Gastroesophageal sphincter (tissue), 4 donors: ENCODE measurements at regions not wholly inside any gene's neighbourhood (a gene's known extent, or its start where the extent isn't known, plus 50 kb on each side); places are given as distances from the start of the nearest gene placed in this dataset.
"Not testable (repeated sequence)": the region's sequence is repeated elsewhere in the genome, so short reads cannot be mapped to it uniquely, and the experiment has no call there.

Experiments
- ATAC-seq: fragments of 150-250 bp; one replicate; pipeline ENCODE4 v1.9.1; 2016; ENCODE audit warnings: mild to moderate bottlenecking, moderate library complexity
- H3K27ac ChIP-seq, 4 donors: fragments of 200-600 bp; sonication (generic) in 3 of 4; 1 replicate in 3 of 4; 2 replicates in 1 of 4; pipeline ENCODE4 v1.5.1; 2016 to 2019
- H3K27me3 ChIP-seq: fragments of 200-600 bp; sonication (generic); one replicate; pipeline ENCODE4 v1.5.1; 2019
- H3K36me3 ChIP-seq, 2 donors: fragments of 200-600 bp; sonication (generic); one replicate each; pipeline ENCODE4 v1.5.1; 2019; ENCODE audit warnings: control low read depth in 1 of 2
- H3K4me1 ChIP-seq, 3 donors: fragments of 200-600 bp; sonication (generic); 1 replicate in 2 of 3; 2 replicates in 1 of 3; pipeline ENCODE4 v1.5.1; 2016 to 2019; ENCODE audit warnings: control low read depth in 2 of 3
- H3K4me3 ChIP-seq, 2 donors: fragments of 200-600 bp; sonication (generic); one replicate each; pipeline ENCODE4 v1.5.1; 2019; ENCODE audit warnings: mild to moderate bottlenecking in 1 of 2, moderate library complexity in 1 of 2
- H3K9me3 ChIP-seq, 3 donors: fragments of 200-600 bp; sonication (generic); one replicate each; pipeline ENCODE4 v1.5.1; 2017 to 2019; ENCODE audit warnings: control low read depth in 2 of 3
- EP300 ChIP-seq: sonication (generic); formaldehyde crosslinking; IDR thresholded peaks from one replicate; pipeline ENCODE4 v1.6.1; 2017; ENCODE audit warnings: antibody characterized with exemption, mild to moderate bottlenecking
- POLR2A ChIP-seq, 2 donors: fragments of 450-650 bp; IDR thresholded peaks; one replicate each; pipeline ENCODE4 v1.6.1; 2017; ENCODE audit warnings: antibody characterized with exemption in 2 of 2, mild to moderate bottlenecking in 2 of 2, moderate library complexity in 1 of 2
- POLR2AphosphoS5 ChIP-seq: sonication (generic); formaldehyde crosslinking; IDR thresholded peaks from one replicate; pipeline ENCODE4 v1.6.1; 2017; ENCODE audit warnings: antibody characterized with exemption
- WGBS, 2 donors: methylation state at CpG; one replicate each; pipeline ENCODE4 v1.1.5; 2018; ENCODE audit warnings: low coverage in 1 of 2; 5-methylcytosine and 5-hydroxymethylcytosine counted together
- TF ChIP-seq, protein P1 (sequence below), 4 experiments: fragments of 200-600 bp in 2 of 4; fragments of 450-650 bp in 2 of 4; sonication (generic) in 1 of 4; IDR thresholded peaks; one replicate each; pipeline ENCODE4 v1.5.1; 2017 to 2019; ENCODE audit warnings: antibody characterized with exemption in 4 of 4, mild to moderate bottlenecking in 2 of 4, moderate library complexity in 2 of 4

- WGBS, 2 donors, result 54 to 78% methylated on average over 2 of the region's 2 CpGs
- Histone ChIP-seq H3K27me3 (no peaks in the 10 kb centered on the region), H3K4me1 (no peaks in the 10 kb centered on the region), H3K9me3 (peaks cover 0 to 10% (median 0%) of the 10 kb centered on the region in 3 donors), H3K4me3 (no peak overlapping the region), H3K36me3 (no peaks in the 10 kb centered on the region), H3K27ac (no peak overlapping the region)
- TF ChIP-seq POLR2AphosphoS5 (no peak), EP300 (no peak), POLR2A (IDR thresholded peaks at IDR 0.05) (no peak)
- TF ChIP-seq, protein P1, sequence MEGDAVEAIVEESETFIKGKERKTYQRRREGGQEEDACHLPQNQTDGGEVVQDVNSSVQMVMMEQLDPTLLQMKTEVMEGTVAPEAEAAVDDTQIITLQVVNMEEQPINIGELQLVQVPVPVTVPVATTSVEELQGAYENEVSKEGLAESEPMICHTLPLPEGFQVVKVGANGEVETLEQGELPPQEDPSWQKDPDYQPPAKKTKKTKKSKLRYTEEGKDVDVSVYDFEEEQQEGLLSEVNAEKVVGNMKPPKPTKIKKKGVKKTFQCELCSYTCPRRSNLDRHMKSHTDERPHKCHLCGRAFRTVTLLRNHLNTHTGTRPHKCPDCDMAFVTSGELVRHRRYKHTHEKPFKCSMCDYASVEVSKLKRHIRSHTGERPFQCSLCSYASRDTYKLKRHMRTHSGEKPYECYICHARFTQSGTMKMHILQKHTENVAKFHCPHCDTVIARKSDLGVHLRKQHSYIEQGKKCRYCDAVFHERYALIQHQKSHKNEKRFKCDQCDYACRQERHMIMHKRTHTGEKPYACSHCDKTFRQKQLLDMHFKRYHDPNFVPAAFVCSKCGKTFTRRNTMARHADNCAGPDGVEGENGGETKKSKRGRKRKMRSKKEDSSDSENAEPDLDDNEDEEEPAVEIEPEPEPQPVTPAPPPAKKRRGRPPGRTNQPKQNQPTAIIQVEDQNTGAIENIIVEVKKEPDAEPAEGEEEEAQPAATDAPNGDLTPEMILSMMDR (IDR thresholded peaks at IDR 0.05), result no peak
- ATAC-seq, result no peak
Measured at GRCh38 chr6:115524821-115525220, 535.9 kb downstream of the FRK start.

GRCh38 chr6:115521747-115522146, 538.9 kb downstream of the FRK start:
- not testable (repeated sequence) for H3K4me1 ChIP-seq, H3K27ac ChIP-seq, H3K36me3 ChIP-seq, ATAC-seq, H3K4me3 ChIP-seq, H3K27me3 ChIP-seq
- 71 to 94% methylated on average over 2 to 3 of the region's 3 CpGs for WGBS, 2 donors
- peaks cover 0 to 11% (median 0%) of the 10 kb centered on the region in 3 donors for H3K9me3 ChIP-seq

GRCh38 chr6:115514656-115515055, 546.0 kb downstream of the FRK start:
- no peak overlapping the region for H3K27ac ChIP-seq
- no peak for ATAC-seq
- TF ChIP-seq POLR2A (IDR thresholded peaks at IDR 0.05) (no peak), POLR2AphosphoS5 (no peak), EP300 (no peak)
- H3K27me3 ChIP-seq, result no peaks in the 10 kb centered on the region
- 55 to 81% methylated on average over 3 to 4 of the region's 4 CpGs for WGBS, 2 donors
- no peak overlapping the region for H3K4me3 ChIP-seq
- H3K4me1 ChIP-seq, result no peaks in the 10 kb centered on the region
- H3K9me3 ChIP-seq, result no peaks in the 10 kb centered on the region
- H3K36me3 ChIP-seq, result no peaks in the 10 kb centered on the region

DNA sequence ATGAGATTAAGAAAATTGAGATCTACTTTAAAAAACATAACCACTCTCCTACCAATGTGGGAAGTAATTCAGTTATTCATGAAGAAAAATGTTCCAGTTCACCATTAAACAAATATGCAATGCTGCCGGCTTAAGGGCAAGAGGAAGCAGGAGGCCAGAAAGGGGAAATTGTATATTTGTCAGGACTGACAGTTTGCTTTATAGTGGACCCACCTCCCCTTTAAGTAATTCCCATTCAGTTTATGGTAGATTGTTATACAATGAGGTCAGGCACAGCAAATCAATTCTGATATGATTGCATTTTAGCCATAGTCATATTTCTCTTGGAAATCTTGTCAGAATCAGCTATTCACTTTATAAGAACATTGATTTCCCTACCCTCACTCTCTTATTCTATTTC, 547.8 kb downstream of the FRK start:
- Histone ChIP-seq H3K9me3 (no peaks in the 10 kb centered on the region), H3K27ac (no peak overlapping the region), H3K27me3 (no peaks in the 10 kb centered on the region), H3K36me3 (no peaks in the 10 kb centered on the region), H3K4me1 (no peaks in the 10 kb centered on the region), H3K4me3 (no peak overlapping the region)
- WGBS, 2 donors, result 10 to 40% methylated on average over 1 of the region's 1 CpG
- TF ChIP-seq, protein P1 (IDR thresholded peaks at IDR 0.05), result no peak
- TF ChIP-seq EP300 (no peak), POLR2A (IDR thresholded peaks at IDR 0.05) (no peak), POLR2AphosphoS5 (no peak)
- ATAC-seq, result no peak

DNA sequence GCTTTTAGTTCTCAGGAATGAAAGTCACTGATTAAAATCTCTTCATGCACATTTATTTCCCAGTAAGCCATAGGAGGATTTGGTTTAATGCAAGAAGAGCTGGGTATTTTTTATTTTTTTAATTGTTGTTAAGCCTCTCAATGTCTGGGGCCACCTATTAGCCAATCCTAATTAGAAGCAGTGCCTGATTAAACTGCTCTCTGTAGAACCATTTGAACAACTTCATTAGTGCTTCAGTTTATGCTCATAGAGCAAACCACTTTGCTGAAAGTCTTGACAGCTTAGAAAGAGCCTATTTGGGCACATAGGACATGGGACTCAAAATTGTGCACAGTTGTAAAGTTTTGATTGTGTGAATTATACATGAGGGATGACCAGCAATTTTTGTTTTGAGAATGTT, 548.9 kb downstream of the FRK start:
- ATAC-seq, result no peak
- no peaks in the 10 kb centered on the region for H3K9me3 ChIP-seq
- no peaks in the 10 kb centered on the region for H3K36me3 ChIP-seq
- TF ChIP-seq POLR2AphosphoS5 (no peak), EP300 (no peak), POLR2A (IDR thresholded peaks at IDR 0.05) (no peak)
- no peaks in the 10 kb centered on the region for H3K27me3 ChIP-seq
- no peak overlapping the region for H3K27ac ChIP-seq
- no peak overlapping the region for H3K4me3 ChIP-seq
- H3K4me1 ChIP-seq, result no peaks in the 10 kb centered on the region

GRCh38 chr6:115502432-115502831, 558.3 kb downstream of the FRK start:
- H3K4me3 ChIP-seq, H3K27me3 ChIP-seq, H3K9me3 ChIP-seq, H3K4me1 ChIP-seq, H3K27ac ChIP-seq, H3K36me3 ChIP-seq, ATAC-seq: not testable (repeated sequence)
- 57% methylated on average over 1 of the region's 2 CpGs; no CpG with 5 or more reads in 1 of the 2 donors for WGBS, 2 donors

DNA sequence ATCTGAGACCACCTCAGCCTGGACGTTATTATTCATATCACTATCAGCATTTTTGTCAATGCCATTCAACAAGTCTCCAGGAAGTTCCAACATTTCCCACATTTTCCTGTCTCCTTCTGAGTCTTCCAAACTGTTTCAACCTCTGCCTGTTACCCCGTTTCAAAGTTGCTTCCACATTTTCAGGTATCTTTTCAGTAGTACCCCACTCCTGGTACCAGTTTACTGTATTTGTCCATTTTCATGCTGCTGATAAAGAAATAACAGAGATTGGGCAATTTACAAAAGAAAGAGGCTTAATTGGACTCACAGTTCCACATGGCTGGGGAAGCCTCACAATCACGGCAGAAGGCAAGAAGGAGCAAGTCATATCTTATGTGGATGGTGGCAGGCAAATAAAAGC, 565.5 kb downstream of the FRK start:
- H3K9me3 ChIP-seq, result peaks cover 0 to 13% (median 0%) of the 10 kb centered on the region in 3 donors
- no peak for TF ChIP-seq EP300
- TF ChIP-seq, protein P1 (IDR thresholded peaks at IDR 0.05), result no peak
- TF ChIP-seq POLR2A (IDR thresholded peaks at IDR 0.05), result no peak
- no peak for TF ChIP-seq POLR2AphosphoS5
- whole genome bisulfite sequencing, 2 donors, result 88 to 90% methylated on average over 1 to 2 of the region's 3 CpGs
- H3K36me3 ChIP-seq, result no peaks in the 10 kb centered on the region
- H3K27me3 ChIP-seq, result no peaks in the 10 kb centered on the region
- no peak for ATAC-seq
- H3K4me3 ChIP-seq, result no peak overlapping the region
- H3K4me1 ChIP-seq, result no peaks in the 10 kb centered on the region
- H3K27ac ChIP-seq, result no peak overlapping the region
